HG03159 (cell line): ENCODE measurements at regions not wholly inside any gene's neighbourhood (a gene's known extent, or its start where the extent isn't known, plus 50 kb on each side); places are given as distances from the start of the nearest gene placed in this dataset.

ENCODE experiments used
- ATAC-seq: cut with Tn5 transposase; IDR thresholded peaks from one replicate; pipeline ENCODE4 v1.9.1; 2021; ENCODE audit warnings: mild to moderate bottlenecking, moderate library complexity; ENCODE audit not compliant: unreplicated experiment

DNA sequence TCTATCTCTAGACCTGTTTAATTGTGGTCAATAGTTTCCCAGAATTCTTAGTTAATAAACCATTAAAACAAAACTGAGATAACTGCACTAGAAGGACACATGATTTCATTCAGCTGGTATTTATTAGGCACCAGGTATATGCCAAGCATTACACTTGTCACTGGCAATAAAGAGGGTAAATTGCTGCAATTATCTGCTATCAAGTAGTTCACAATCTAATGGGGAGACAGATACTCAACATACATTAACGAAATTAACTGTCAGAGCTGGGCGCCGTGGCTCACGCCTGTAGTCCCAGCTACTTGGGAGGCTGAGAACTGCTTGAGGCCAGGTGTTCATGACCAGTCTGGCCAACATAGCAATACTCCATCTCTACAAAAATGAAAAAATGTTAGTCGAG, 71.7 kb upstream of the WIPF1 start:
- ATAC-seq = no peak

DNA sequence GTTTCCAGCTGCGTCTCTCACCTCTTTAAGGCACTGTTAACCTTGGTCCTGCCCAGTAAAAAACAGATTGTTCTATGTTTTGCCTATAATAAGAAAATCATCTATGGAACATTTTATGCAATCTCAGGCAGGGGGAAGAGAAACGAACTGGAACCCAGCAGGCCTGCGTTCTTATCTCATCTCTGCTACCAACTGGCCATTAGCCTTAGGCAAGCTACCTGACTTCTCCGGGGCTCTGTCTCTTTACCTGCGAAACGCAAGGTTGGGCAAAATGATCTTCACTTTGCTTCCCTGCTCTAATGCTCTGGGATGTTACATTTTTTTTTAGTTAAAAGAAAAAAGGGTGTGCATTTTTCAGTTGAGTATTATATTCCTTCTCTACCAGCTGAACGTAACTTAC, 70.5 kb upstream of the WIPF1 start:
- no peak for ATAC-seq

DNA sequence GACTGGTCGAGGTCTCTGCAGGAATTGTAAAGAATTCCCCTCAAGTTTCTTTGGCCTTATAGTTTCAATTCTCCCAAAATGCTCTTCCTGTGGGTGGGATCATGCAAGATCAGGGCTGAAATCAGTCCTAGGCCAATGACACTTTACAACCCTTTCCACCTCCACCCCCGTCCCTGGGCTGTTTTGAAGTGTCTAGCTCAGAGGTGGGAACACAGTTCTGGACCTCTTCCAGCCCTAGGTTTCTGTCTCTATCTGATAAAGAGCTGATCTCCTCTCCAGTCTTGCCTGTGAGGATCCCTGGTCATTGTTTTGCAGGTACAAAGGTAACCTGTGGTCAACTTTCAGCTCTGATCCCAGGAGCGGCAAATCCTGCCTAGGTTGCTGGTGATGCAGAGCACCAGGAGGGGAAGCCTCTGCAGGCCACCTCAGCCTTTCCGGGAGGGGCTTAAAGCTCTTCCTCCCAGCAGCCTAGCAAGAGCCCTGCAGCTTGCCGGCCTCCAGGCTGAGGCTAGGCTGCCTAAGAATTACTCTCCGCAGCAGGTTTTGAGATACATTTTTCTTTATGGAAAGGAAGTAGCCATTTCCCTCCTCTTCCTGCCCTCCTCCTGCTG, 69.8 kb upstream of the WIPF1 start:
- ATAC-seq = no peak

DNA sequence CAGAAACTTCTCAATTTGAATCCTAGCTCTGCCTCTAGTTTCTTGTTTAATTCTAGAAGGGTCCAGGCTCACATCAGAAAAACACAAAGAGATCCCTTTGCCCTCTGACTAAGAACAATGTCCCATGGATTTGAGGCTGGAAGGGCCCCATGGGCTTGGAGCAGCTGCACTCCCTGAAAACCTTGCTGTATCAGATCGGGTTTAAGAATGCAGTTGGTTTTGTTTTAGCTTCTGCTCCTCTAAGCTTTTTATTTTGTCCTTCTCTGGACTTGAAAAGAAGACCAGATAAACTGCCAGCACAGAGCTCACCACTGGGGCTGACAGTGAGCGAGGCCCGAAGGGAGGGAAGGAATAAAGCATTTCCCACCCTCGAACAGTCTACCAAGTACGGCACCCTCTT, 69.2 kb upstream of the WIPF1 start:
- no peak for ATAC-seq

DNA sequence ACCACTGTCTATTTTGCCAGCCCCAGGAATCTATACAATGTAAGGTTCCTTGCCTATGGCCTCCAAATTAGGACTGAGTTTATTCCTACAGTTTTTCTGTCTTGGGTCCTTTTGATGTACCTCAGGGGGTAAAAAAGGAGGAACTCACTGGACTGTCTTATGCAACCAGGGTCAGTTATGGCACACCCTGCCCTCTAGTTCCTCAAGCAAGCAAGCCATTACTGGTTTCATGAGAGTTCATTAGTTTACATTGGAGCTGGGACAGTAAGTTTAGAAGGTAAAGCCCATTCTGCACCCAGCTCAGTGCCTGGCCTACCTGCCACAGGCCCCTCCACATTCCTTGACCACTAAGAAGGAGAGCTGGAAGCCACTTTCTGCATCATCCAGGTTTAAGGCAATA, 68.7 kb upstream of the WIPF1 start:
- no peak for ATAC-seq

DNA sequence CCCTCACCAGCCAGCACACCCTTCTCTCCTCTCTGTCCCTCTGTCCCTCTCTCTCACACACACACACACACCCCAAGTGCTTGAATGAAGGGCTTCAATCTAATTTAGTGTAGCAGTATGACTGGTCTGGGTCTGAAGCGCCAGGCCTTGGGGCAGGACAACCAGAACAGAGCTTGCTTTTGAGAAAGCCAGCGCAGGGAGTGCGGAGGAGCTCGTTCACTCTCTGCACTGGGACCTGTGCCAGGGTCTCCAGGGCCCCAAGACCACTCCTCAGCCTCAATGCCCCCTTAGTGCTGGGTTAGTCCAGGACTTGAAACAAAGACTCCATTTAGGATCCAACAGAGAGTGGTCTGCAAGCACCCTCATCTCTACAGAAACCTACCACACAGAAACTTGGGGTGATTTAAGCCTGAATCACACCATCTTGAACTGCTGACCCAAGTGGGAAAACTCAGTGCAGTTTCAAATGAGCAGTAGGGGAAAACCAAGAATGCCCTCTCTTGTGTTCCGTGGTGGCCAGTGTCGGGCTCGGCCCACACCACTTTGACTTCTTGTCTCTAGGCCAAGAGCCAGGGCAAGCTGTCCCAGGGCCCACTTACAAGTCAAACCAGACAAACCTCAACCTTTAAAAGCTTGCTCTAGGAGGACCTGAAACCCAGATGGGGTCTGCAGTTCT, 66.6 kb upstream of the WIPF1 start:
- no peak for ATAC-seq

DNA sequence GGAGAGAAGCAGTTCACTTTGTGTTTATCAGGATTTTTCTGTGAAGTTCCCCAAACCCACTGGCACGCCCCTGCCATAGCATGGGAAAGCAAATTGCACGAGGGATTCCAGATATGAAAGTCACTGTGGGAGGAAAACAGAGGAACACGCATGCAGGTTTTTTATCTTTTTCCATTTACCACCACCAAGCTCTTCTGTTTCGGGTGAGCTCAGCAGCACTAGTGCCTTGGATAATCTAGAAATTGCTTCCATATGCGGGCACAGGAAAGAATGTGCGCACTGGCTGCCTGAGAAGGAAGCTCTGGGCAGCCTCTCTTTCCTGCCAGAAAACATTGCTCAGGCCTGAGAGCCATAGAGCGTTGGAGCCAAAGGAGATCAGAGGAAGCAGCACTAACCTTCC, 65.9 kb upstream of the WIPF1 start:
- no peak for ATAC-seq

DNA sequence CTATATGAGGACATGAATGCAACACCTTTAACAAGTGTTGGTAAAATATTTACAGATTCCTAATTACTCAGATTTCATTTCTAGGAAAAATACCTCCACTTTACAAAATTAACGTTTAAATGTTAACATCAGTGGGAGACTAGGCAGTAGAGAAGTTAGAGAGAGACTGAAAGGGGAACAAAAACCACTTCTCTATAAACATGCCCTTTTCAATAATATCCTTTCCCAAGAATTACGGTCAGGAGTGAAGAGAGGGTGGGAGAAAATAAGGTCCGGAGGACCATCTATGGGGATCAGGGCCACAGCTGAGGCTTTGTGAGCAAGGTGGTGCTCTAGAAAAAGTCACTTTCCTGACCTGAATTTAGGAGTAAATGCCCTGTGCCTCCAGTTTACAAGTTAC, 65.3 kb upstream of the WIPF1 start:
- ATAC-seq = no peak

DNA sequence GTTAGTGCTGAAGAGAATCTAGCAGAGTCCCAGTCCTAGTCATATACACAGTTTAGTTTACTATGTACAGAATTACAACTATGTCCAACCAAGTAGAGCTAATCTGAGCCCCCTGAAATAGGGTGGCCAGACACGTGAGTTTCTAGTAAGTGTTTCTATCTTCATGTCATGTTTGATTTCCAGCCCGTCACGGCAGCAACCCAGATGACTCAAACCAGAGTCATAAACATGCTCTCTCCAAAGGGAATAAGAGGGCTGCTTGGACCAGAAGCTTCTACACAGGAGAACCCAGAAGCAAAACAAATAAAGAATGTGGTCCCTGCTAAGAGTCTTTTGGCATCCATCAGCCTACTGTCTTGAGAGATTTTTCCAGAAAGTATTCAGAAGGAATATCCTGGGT, 64.9 kb upstream of the WIPF1 start:
- ATAC-seq = no peak

DNA sequence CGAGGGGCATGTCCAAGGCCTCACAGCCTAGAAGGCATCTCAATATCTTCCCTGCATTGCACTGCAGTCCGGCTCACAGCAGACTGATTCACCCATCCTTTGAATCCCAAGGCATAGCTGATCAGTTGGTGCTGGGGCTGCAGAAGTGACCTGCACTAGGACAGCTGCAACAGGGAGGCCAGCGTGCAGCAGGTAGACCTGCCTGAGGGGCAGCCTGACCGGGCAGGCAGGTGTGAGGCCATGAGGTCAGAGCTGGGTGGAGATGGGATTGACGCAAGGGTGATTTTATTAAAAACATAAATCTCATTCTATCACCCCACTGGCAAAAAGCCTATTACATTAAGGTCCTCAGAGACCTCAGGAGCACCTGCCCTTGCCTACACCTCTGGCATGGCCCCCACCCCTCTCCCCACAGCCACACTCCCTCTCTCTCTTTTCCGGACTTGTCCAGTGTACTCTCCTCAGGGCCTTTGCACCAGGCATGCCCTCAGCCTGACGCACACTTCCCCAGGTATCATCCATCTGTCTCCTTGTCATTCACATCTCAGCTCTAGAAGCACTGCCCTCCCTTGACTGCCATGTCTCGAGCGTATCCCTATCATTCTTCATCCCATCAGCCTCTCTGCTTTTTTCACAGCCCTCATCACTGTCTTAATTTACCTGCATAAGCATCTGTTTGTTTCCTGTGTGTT, 63.5 kb upstream of the WIPF1 start:
- ATAC-seq = no peak

DNA sequence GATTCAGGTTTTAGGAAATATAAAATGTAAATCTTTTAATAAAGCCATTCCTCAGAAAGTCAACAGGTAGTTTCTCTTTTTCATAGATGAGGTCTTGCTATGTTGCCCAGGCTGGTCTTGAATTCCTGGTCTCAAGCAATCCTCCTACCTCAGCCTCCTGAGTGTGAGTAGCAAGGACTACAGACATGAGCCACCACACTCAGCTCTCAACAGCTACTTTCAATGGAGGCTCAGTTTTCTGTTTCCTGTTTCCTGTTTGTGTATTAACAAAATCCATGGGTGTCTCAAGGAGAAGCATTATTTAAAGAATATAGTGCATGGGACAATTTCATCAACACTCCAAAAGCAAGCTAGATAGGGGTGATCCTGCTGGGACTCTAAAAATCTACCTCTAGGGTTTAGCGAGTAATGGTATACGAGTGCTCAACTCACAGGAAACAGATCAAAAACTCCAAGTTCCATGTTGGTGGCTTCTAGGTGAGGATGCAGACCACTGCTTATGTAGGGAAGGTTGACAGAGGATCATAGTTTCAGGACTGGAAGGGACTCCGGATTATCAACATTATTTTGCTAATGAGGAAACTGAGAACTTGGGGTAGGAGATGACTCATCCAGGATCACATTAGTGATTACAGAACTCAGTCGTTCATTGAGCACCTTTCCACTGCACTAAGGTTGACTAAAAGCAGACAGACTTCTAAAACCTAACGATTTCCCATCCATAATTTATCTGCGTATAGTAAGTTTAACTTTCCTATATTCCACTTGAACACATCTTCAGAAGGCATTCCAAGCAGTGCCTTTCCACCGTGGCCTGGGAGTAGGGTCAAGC, 61.7 kb upstream of the WIPF1 start:
- ATAC-seq = no peak

DNA sequence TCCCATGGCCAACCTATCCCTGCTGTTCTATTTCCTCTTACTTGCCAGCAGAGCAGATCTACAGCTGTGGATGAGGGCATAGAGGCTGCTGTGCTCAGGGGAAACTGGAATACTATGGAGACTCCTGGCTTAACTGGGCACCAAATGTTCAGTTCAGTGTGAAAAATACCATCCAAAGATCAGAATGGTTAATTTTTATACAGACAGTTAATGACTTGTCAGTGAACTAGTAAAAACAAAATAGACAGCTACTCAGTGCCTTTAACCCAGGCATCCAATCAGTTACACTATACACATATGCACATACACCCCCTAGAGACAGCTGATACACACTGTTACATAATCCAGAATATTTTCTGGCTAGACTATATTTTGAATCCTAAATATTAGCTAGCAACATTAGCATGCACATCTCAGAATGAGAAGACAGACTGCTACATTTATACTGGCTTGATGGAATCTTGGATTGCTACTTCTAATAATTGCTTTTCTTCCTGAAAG, 59.1 kb upstream of the WIPF1 start:
- no peak for ATAC-seq

DNA sequence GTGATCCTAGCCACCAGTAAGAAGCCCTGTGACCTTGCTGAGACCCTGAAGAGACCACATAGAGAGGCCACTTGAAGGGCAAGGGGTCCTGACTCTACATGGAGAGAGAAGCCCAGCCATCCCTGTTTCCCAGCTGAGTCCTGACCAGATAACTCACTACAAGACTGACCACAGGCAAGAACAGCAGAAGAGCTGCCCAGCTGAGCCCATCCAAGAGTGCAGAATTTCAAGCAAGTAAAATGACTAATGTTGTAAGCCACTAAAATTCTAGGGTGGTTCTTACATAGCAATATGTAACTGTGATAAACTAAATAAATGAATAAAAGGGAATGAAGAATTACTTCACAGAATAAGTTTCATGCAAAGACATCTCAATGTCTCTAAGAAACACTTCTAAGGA, 58.4 kb upstream of the WIPF1 start:
- no peak for ATAC-seq

DNA sequence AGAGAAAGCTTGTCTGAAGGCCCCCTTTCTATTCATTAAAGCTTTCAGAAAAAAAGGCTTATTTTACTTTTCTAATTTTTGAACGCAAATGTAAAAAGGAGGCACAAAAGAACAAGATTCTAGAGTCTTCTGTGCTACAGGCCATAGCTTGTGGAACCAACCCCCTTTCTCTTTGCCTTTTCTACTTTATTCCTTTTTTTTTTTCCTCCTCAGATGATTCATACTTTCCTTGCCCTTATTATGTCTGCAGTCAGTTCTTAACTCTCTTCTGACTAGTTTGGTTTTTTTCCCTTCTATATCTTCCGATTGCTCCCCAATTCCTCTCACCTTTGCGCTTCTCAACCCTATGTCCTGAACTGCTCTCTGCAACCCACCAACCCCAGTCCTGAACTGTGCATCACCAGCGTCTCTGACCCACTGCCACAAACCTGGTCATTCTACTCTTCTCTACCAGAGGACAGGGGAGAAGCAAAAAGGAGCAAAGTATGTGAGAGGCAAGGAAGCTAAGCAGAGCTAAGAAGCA, 56.9 kb upstream of the WIPF1 start:
- ATAC-seq = no peak

DNA sequence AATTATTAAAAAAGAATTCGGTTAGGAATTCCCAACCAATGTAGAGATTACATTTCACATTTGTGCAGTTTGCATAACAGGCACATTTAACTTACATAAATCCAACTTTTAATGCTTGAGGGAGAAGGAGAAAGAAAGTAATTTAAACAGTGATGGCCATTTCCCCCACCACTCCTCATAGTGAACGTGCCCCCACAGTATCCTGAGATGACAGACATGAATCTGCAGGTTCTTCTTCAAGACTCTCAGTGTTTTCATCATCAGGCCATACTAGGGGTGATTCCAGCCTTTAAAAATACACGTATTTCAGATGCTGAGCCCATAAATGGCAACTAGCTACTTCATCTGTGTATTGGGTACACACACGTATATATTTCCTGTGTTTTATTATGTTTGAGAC, 51.3 kb upstream of the WIPF1 start:
- ATAC-seq = no peak
